Astrocyte of the cerebellum (primary cell): ENCODE measurements at regions not wholly inside any gene's neighbourhood (a gene's known extent, or its start where the extent isn't known, plus 50 kb on each side); places are given as distances from the start of the nearest gene placed in this dataset.

ENCODE experiments used
- DNase-seq: peaks from one replicate; pipeline ENCODE4 v3.0.0-alpha.2; 2011; ENCODE audit warnings: low read depth
- H3K4me3 ChIP-seq: 2 replicates; pipeline ENCODE4 v1.5.1; 2011; ENCODE audit warnings: mild to moderate bottlenecking, low read depth, low read length, moderate library complexity
- CTCF ChIP-seq: IDR thresholded peaks from 2 replicates; pipeline ENCODE4 v1.5.1; 2012; ENCODE audit warnings: low read length, low read depth, moderate library complexity, mild to moderate bottlenecking; ENCODE audit errors: missing control alignments
- in situ Hi-C: cut with HindIII; loops from 2 replicates; pipeline ENCODE4 v1.10.0; 2017; ENCODE audit warnings: low sequenced_read_pairs

- no peak for DNase-seq
- no peak for TF ChIP-seq CTCF
- in situ Hi-C loops, result no loop called here
- no peak overlapping the region for H3K4me3 ChIP-seq
These were observed 141.7 kb upstream of the SERPINE2 start for GRCh38 chr2:224180810-224181209.

GRCh38 chr2:224178056-224178455 lies 139.0 kb upstream of the SERPINE2 start:
- no peak for TF ChIP-seq CTCF
- no peak overlapping the region for H3K4me3 ChIP-seq
- DNase-seq, result no peak
- in situ Hi-C loops, result no loop called here

- no peak for DNase-seq
- no peak for TF ChIP-seq CTCF
- no peak overlapping the region for H3K4me3 ChIP-seq
- in situ Hi-C loops, result no loop called here
These were observed 136.5 kb upstream of the SERPINE2 start for GRCh38 chr2:224175538-224175937.

- in situ Hi-C loops, result no loop called here
- H3K4me3 ChIP-seq, result no peak overlapping the region
- TF ChIP-seq CTCF, result no peak
- DNase-seq, result no peak
These were observed 135.9 kb upstream of the SERPINE2 start for GRCh38 chr2:224174990-224175389.

- in situ Hi-C loops, result no loop called here
- H3K4me3 ChIP-seq, result no peak overlapping the region
- no peak for TF ChIP-seq CTCF
- no peak for DNase-seq
These were observed 135.4 kb upstream of the SERPINE2 start for GRCh38 chr2:224174521-224174920.

- H3K4me3 ChIP-seq, result no peak overlapping the region
- no peak for DNase-seq
- no peak for TF ChIP-seq CTCF
- in situ Hi-C loops, result no loop called here
These were observed 134.8 kb upstream of the SERPINE2 start for GRCh38 chr2:224173933-224174332.

GRCh38 chr2:224173210-224173609 lies 134.1 kb upstream of the SERPINE2 start:
- no peak overlapping the region for H3K4me3 ChIP-seq
- TF ChIP-seq CTCF, result no peak
- in situ Hi-C loops, result no loop called here
- no peak for DNase-seq
